Nephron progenitor cell (in vitro differentiated cells): ENCODE measurements at regions not wholly inside any gene's neighbourhood (a gene's known extent, or its start where the extent isn't known, plus 50 kb on each side); places are given as distances from the start of the nearest gene placed in this dataset.
"Not testable (repeated sequence)": the region's sequence is repeated elsewhere in the genome, so short reads cannot be mapped to it uniquely, and the experiment has no call there.

ENCODE experiments used
- DNase-seq: peaks from one replicate; pipeline ENCODE4 v3.0.0; 2021
- H3K27ac Mint-ChIP-seq: 2 replicates; pipeline ENCODE4 v1.8.0; 2021; ENCODE audit warnings: mild to moderate bottlenecking, moderate library complexity, mixed read lengths
- H3K27me3 Mint-ChIP-seq: 2 replicates; pipeline ENCODE4 v1.8.0; 2021; ENCODE audit warnings: mild to moderate bottlenecking, low read depth, mixed read lengths; ENCODE audit not compliant: poor library complexity
- H3K36me3 Mint-ChIP-seq: 2 replicates; pipeline ENCODE4 v1.8.0; 2021; ENCODE audit warnings: low read depth, mixed read lengths
- H3K4me1 Mint-ChIP-seq: 2 replicates; pipeline ENCODE4 v1.8.0; 2021; ENCODE audit warnings: mixed read lengths
- H3K4me3 Mint-ChIP-seq: 2 replicates; pipeline ENCODE4 v1.8.0; 2021; ENCODE audit warnings: mild to moderate bottlenecking, moderate library complexity, mixed read lengths
- H3K9me3 Mint-ChIP-seq: 2 replicates; pipeline ENCODE4 v1.8.0; 2021; ENCODE audit warnings: mild to moderate bottlenecking, moderate library complexity, mixed read lengths
- TF ChIP-seq, protein P1 (sequence below): fragments of 200-600 bp; sonication (generic); IDR thresholded peaks from 2 replicates; pipeline ENCODE4 v1.5.0; 2021; ENCODE audit warnings: antibody characterized with exemption

DNA sequence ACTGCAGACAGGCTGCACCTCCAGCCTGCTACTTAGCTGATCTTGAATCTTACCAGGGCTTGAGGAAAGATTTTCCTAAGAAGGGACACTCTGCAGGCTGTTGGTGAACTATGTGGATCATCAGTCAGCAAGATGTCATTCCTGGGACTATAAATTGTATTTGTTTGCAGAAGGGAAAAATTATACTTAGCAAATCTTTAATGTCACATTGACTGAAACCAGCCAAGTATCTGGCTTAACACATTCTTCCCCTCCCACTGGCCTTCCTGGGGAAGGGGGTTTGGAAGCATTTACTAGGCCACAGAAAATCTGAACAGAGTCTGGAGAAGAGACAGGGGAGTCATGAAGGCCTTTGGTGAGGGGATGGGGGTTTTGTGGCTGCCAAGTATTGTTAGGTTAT is 156.7 kb upstream of the EOLA2 start:
- H3K27me3 Mint-ChIP-seq, result peaks cover 3% of the 10 kb centered on the region
- DNase-seq, result no peak
- no peak overlapping the region for H3K4me3 Mint-ChIP-seq
- H3K36me3 Mint-ChIP-seq, result no peaks in the 10 kb centered on the region
- H3K27ac Mint-ChIP-seq, result no peak overlapping the region
- H3K4me1 Mint-ChIP-seq, result no peaks in the 10 kb centered on the region
- TF ChIP-seq, protein P1, sequence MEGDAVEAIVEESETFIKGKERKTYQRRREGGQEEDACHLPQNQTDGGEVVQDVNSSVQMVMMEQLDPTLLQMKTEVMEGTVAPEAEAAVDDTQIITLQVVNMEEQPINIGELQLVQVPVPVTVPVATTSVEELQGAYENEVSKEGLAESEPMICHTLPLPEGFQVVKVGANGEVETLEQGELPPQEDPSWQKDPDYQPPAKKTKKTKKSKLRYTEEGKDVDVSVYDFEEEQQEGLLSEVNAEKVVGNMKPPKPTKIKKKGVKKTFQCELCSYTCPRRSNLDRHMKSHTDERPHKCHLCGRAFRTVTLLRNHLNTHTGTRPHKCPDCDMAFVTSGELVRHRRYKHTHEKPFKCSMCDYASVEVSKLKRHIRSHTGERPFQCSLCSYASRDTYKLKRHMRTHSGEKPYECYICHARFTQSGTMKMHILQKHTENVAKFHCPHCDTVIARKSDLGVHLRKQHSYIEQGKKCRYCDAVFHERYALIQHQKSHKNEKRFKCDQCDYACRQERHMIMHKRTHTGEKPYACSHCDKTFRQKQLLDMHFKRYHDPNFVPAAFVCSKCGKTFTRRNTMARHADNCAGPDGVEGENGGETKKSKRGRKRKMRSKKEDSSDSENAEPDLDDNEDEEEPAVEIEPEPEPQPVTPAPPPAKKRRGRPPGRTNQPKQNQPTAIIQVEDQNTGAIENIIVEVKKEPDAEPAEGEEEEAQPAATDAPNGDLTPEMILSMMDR, result no peak
- peaks cover 49% of the 10 kb centered on the region for H3K9me3 Mint-ChIP-seq

DNA sequence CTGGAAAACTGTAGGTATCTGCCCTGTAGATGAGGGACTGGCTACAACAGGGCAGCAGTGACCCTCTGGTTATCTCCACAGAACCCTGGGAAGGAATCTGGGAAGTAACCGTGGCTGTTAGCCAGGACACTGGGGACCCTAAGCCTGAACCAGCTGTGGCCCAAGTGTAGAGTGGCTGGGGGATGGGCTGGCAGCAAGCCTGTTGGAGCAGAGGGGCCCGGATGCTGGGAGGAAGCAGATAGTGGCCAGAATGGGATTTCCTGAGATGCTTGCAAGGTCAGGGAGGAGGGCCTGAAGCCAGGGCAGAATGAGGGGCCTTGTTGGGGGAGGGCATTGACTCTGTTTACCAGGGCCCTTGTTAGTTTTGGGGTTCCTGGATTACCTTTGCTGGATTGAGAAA is 161.0 kb upstream of the EOLA2 start:
- Mint-ChIP-seq H3K27ac (no peak overlapping the region), H3K27me3 (peaks cover 3% of the 10 kb centered on the region), H3K4me3 (no peak overlapping the region), H3K36me3 (no peaks in the 10 kb centered on the region), H3K9me3 (peaks cover 60% of the 10 kb centered on the region), H3K4me1 (no peaks in the 10 kb centered on the region)
- TF ChIP-seq, protein P1, result no peak
- DNase-seq, result no peak

DNA sequence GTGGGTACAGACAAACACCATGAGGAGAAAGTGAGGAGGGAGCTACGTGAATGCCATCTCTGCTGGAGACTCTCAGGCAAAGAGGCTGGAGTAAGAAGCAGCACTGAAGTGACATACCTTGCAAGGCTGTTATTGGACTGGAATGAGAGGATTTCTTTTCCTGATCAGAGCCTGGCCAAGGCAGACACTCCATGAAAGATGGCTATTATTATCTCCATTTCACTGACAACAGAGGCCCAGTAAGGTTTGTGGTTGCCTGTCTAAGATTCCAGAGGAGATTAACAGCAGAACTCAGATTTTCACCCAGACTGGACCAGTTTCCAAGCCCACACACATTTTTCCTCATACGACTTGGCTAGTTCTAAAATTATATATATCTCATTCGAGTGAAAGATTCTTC is 162.0 kb upstream of the EOLA2 start:
- H3K4me1 Mint-ChIP-seq, result no peaks in the 10 kb centered on the region
- peaks cover 56% of the 10 kb centered on the region for H3K9me3 Mint-ChIP-seq
- H3K4me3 Mint-ChIP-seq, result no peak overlapping the region
- no peak overlapping the region for H3K27ac Mint-ChIP-seq
- peaks cover 3% of the 10 kb centered on the region for H3K27me3 Mint-ChIP-seq
- no peak for DNase-seq
- TF ChIP-seq, protein P1, result no peak
- no peaks in the 10 kb centered on the region for H3K36me3 Mint-ChIP-seq

DNA sequence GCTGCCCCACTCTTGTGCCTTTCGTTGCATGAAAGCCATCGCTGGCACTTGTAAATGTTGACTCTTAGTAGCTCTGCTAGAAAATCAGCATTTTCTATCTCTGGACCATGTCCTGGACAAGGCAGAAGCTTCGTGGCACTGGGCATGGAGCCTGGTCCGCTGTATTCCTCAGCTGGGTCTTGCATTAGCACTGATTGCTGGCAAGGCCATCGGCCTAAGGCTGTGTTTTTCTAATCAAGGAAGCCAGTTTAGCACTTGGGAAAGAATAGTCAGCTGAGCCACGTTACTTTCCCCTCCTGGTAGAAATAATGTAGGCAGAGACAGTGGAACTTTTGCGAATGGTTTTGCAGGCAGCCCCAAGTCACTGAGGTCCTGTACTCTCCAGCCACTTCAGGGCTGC is 180.2 kb upstream of the EOLA2 start:
- DNase-seq, result no peak
- Mint-ChIP-seq H3K9me3 (peaks cover 59% of the 10 kb centered on the region), H3K27ac (no peak overlapping the region), H3K36me3 (no peaks in the 10 kb centered on the region), H3K4me3 (no peak overlapping the region), H3K4me1 (no peaks in the 10 kb centered on the region), H3K27me3 (no peaks in the 10 kb centered on the region)
- TF ChIP-seq, protein P1, result no peak

DNA sequence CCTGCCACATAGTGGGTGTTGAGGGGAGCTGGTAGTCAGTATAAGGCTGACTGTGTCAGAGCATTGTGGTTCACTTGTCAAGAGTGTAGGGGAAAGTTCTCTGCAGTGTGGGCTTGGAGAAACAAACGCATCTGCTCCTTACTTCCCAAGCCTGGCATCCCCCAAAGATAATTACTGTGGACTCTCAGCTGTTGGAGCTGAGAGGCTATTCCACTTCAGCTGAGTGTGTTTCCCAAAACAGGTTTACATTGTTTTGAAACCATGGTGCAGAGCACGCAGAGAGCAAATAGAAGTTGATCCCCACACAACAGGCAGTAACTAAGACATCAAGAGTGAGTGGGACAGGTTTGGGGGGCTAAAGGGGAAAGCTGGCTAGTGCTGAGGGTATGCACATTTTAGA is 181.0 kb upstream of the EOLA2 start:
- Mint-ChIP-seq H3K4me3 (no peak overlapping the region), H3K27ac (no peak overlapping the region), H3K27me3 (no peaks in the 10 kb centered on the region), H3K4me1 (no peaks in the 10 kb centered on the region), H3K36me3 (no peaks in the 10 kb centered on the region), H3K9me3 (peaks cover 62% of the 10 kb centered on the region)
- TF ChIP-seq, protein P1, result no peak
- DNase-seq, result no peak

DNA sequence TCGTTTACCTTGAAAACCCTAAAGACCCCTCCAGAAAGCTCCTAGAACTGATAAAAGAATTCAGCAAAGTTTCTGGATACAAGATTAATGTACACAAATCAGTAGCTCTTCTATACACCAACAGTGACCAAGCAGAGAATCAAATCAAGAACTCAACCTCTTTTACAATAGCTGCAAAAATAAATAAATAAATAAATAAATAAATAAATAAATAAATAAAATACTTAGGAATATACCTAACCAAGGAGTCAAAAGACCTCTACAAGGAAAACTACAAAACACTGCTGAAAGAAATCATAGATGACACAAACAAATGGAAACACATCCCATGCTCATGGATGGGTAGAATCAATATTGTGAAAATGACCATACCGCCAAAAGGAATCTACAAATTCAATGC is 186.8 kb upstream of the EOLA2 start:
- not testable (repeated sequence) for H3K27ac Mint-ChIP-seq, H3K4me1 Mint-ChIP-seq, H3K4me3 Mint-ChIP-seq, H3K27me3 Mint-ChIP-seq, DNase-seq, H3K36me3 Mint-ChIP-seq
- H3K9me3 Mint-ChIP-seq, result peaks cover 67% of the 10 kb centered on the region

DNA sequence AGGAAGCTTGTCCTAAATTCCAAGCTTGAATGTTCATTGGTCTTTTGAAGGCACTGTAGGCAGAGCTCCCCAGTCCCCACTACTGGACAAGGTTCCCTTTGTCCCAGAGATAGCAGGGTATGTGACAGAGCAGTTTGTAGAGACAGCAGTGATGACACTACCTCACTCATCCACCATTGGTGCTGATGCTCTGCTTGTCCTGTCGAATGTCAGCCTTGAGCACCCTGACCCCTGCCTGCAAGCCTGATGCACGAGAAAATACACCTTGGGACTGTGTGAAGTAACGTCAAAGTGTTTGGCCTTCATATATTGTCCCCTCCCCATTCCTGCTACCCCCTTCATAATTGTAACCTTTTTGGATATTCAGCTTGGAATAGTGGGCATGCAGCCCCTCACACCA is 188.9 kb upstream of the EOLA2 start:
- Mint-ChIP-seq H3K9me3 (peaks cover 55% of the 10 kb centered on the region), H3K4me3 (no peak overlapping the region), H3K27me3 (no peaks in the 10 kb centered on the region), H3K27ac (no peak overlapping the region), H3K4me1 (no peaks in the 10 kb centered on the region), H3K36me3 (no peaks in the 10 kb centered on the region)
- TF ChIP-seq, protein P1, result no peak
- no peak for DNase-seq
